HL-60 (cell line): ENCODE measurements at regions not wholly inside any gene's neighbourhood (a gene's known extent, or its start where the extent isn't known, plus 50 kb on each side); places are given as distances from the start of the nearest gene placed in this dataset.

ENCODE experiments used
- DNase-seq, 2 experiments: peaks; one replicate each; pipeline ENCODE4 v3.0.0-alpha.2; 2010 to 2020; ENCODE audit warnings: low read depth in 1 of 2, low spot score in 1 of 2
- H3K27ac ChIP-seq: fragments of 250-450 bp; sonication (Bioruptor Pico); replicated peaks from 2 replicates; pipeline ENCODE4 v1.5.1; 2020; ENCODE audit warnings: mild to moderate bottlenecking, moderate library complexity
- H3K27me3 ChIP-seq: fragments of 250-450 bp; sonication (Bioruptor Pico); 2 replicates; pipeline ENCODE4 v1.5.1; 2021; ENCODE audit warnings: mild to moderate bottlenecking, moderate library complexity; ENCODE audit not compliant: insufficient read depth, poor library complexity, severe bottlenecking
- H3K4me3 ChIP-seq: replicated peaks from 2 replicates; pipeline ENCODE4 v1.5.1; 2011; ENCODE audit warnings: mild to moderate bottlenecking, control low read depth, low read length; ENCODE audit not compliant: insufficient read depth
- CTCF ChIP-seq: IDR thresholded peaks from one replicate; pipeline ENCODE4 v1.5.1; 2011; ENCODE audit warnings: low read length, control low read depth, inconsistent platforms; ENCODE audit not compliant: insufficient read depth
- GABPA ChIP-seq: IDR thresholded peaks from 2 replicates; pipeline ENCODE4 v1.6.1; 2012; ENCODE audit warnings: low read depth
- POLR2AphosphoS5 ChIP-seq: IDR thresholded peaks from 2 replicates; pipeline ENCODE4 v1.6.1; 2012; ENCODE audit warnings: low read depth
- REST ChIP-seq: IDR thresholded peaks from 2 replicates; pipeline ENCODE4 v1.6.1; 2012; ENCODE audit warnings: low read depth; ENCODE audit not compliant: insufficient replicate concordance
- SPI1 ChIP-seq: IDR thresholded peaks from 2 replicates; pipeline ENCODE4 v1.6.1; 2012; ENCODE audit warnings: low read depth, mild to moderate bottlenecking, borderline replicate concordance

- TF ChIP-seq SPI1: no peak
- no peak for TF ChIP-seq POLR2AphosphoS5
- no peak for TF ChIP-seq CTCF
- no peak for TF ChIP-seq GABPA
- TF ChIP-seq REST: no peak
- no peak for DNase-seq
- no peaks in the 10 kb centered on the region for H3K27me3 ChIP-seq
- no peak overlapping the region for H3K4me3 ChIP-seq
- no peak overlapping the region for H3K27ac ChIP-seq
Observed at GRCh38 chr10:124204726-124205125, 111.3 kb upstream of the CHST15 start.

GRCh38 chr10:124200011-124200410 is 106.6 kb upstream of the CHST15 start:
- H3K27me3 ChIP-seq: no peaks in the 10 kb centered on the region
- H3K4me3 ChIP-seq: no peak overlapping the region
- DNase-seq: no peak
- no peak for TF ChIP-seq SPI1
- TF ChIP-seq CTCF: no peak
- TF ChIP-seq REST: no peak
- no peak for TF ChIP-seq POLR2AphosphoS5
- TF ChIP-seq GABPA: no peak
- H3K27ac ChIP-seq: no peak overlapping the region

- Histone ChIP-seq H3K4me3 (no peak overlapping the region), H3K27me3 (no peaks in the 10 kb centered on the region), H3K27ac (no peak overlapping the region)
- TF ChIP-seq REST (no peak), SPI1 (no peak), CTCF (no peak), GABPA (no peak), POLR2AphosphoS5 (no peak)
- DNase-seq: no peak
Observed at GRCh38 chr10:124198871-124199270, 105.5 kb upstream of the CHST15 start.
